SK-N-SH (cell line): ENCODE measurements at regions not wholly inside any gene's neighbourhood (a gene's known extent, or its start where the extent isn't known, plus 50 kb on each side); places are given as distances from the start of the nearest gene placed in this dataset.

Source experiments
- CTCF ChIA-PET: fragments of 300-600, 350-600 bp; formaldehyde crosslinking; extraction: SDS; loops from one replicate; lab custom pipeline; 2021; lab: Yijun Ruan, JAX
- POLR2A ChIA-PET: fragments of 350-600 bp; sonication (Branson Sonifier 250); formaldehyde crosslinking; extraction: SDS; loops from one replicate; lab custom pipeline; 2020; ENCODE audit warnings: antibody characterized with exemption, inconsistent platforms; lab: Yijun Ruan, JAX
- DNase-seq: peaks from one replicate; pipeline ENCODE4 v3.0.0; 2012
- H2AFZ ChIP-seq: fragments of 200-600 bp; sonication (generic); 2 replicates; pipeline ENCODE4 v1.8.1; 2016; ENCODE audit warnings: antibody characterized with exemption, mild to moderate bottlenecking, low read depth
- H3F3A ChIP-seq: fragments of 200-600 bp; sonication (generic); replicated peaks from 2 replicates; pipeline ENCODE3; 2016; ENCODE audit warnings: antibody characterized with exemption, mild to moderate bottlenecking; ENCODE audit not compliant: insufficient read depth
- H3K27ac ChIP-seq, 2 experiments: fragments of 200-500 bp in 1 of 2; fragments of 200-600 bp in 1 of 2; sonication (Bioruptor generic) in 1 of 2; sonication (generic), shearing (Covaris generic) in 1 of 2; 2 replicates each; pipeline versions ENCODE4 v1.5.1 to v1.6.1; 2014 to 2016; ENCODE audit warnings: low read depth in 2 of 2, inconsistent platforms in 1 of 2, low read length in 1 of 2, mild to moderate bottlenecking in 1 of 2, mixed read lengths in 1 of 2
- H3K27me3 ChIP-seq: fragments of 200-600 bp; sonication (generic), shearing (Covaris generic); 2 replicates; pipeline ENCODE4 v1.6.1; 2016; ENCODE audit warnings: mixed run types; ENCODE audit not compliant: insufficient read depth
- H3K36me3 ChIP-seq, 2 experiments: fragments of 200-500 bp in 1 of 2; fragments of 200-600 bp in 1 of 2; sonication (Bioruptor generic) in 1 of 2; sonication (generic) in 1 of 2; replicated peaks in 1 of 2; 2 replicates each; pipeline versions ENCODE3 to v1.5.1; 2014 to 2016; ENCODE audit warnings: low read length in 1 of 2, mild to moderate bottlenecking in 1 of 2; ENCODE audit not compliant: insufficient read depth in 2 of 2, control insufficient read depth in 1 of 2
- H3K4me1 ChIP-seq, 2 experiments: fragments of 200-500 bp in 1 of 2; fragments of 200-600 bp in 1 of 2; sonication (Bioruptor generic) in 1 of 2; sonication (generic), shearing (Covaris generic) in 1 of 2; 2 replicates each; pipeline versions ENCODE4 v1.5.1 to v1.6.1; 2014 to 2016; ENCODE audit warnings: low read depth in 1 of 2, low read length in 1 of 2, mixed run types in 1 of 2; ENCODE audit not compliant: insufficient read depth in 2 of 2, control insufficient read depth in 1 of 2
- H3K4me2 ChIP-seq: fragments of 200-600 bp; sonication (generic), shearing (Covaris generic); 2 replicates; pipeline ENCODE4 v1.6.1; 2017; ENCODE audit warnings: mixed run types
- H3K4me3 ChIP-seq, 2 experiments: fragments of 200-500 bp in 1 of 2; fragments of 200-600 bp in 1 of 2; sonication (Bioruptor generic) in 1 of 2; sonication (generic), shearing (Covaris generic) in 1 of 2; 2 replicates each; pipeline versions ENCODE4 v1.5.1 to v1.8.1; 2014 to 2016; ENCODE audit warnings: low read depth in 2 of 2, inconsistent platforms in 1 of 2, low read length in 1 of 2, mild to moderate bottlenecking in 1 of 2, mixed read lengths in 1 of 2, moderate library complexity in 1 of 2
- H3K79me2 ChIP-seq: fragments of 200-600 bp; sonication (generic); 2 replicates; pipeline ENCODE4 v1.8.1; 2017; ENCODE audit warnings: mild to moderate bottlenecking; ENCODE audit not compliant: insufficient read depth
- H3K9ac ChIP-seq: fragments of 200-600 bp; sonication (generic); 2 replicates; pipeline ENCODE4 v1.6.1; 2017; ENCODE audit warnings: mixed run types
- H3K9me2 ChIP-seq: fragments of 200-600 bp; sonication (generic); 2 replicates; pipeline ENCODE4 v1.6.1; 2017; ENCODE audit warnings: mixed run types
- H3K9me3 ChIP-seq: fragments of 200-600 bp; sonication (generic); 2 replicates; pipeline ENCODE4 v1.6.1; 2017; ENCODE audit warnings: mixed run types, mild to moderate bottlenecking, moderate library complexity
- H4K20me1 ChIP-seq: fragments of 200-600 bp; sonication (generic); 2 replicates; pipeline ENCODE4 v1.6.1; 2017; ENCODE audit warnings: mild to moderate bottlenecking, mixed run types; ENCODE audit not compliant: insufficient read depth
- CHD2 ChIP-seq: fragments of 150-350 bp; IDR thresholded peaks from 2 replicates; pipeline ENCODE4 v1.6.1; 2018; ENCODE audit warnings: low read length; ENCODE audit not compliant: partially characterized antibody
- ELF1 ChIP-seq: IDR thresholded peaks from 2 replicates; pipeline ENCODE4 v1.4.0; 2012
- EZH2phosphoT487 ChIP-seq: fragments of 200-600 bp; sonication (generic); IDR thresholded peaks from 2 replicates; pipeline ENCODE4 v1.6.1; 2017; ENCODE audit warnings: low read depth, mixed run types, mild to moderate bottlenecking, antibody characterized with exemption, moderate library complexity, borderline replicate concordance
- FOSL2 ChIP-seq: IDR thresholded peaks from 2 replicates; pipeline ENCODE4 v1.4.0; 2012; ENCODE audit warnings: low read depth, mild to moderate bottlenecking, moderate library complexity, borderline replicate concordance
- FOXJ3 ChIP-seq: sonication (generic); formaldehyde crosslinking; IDR thresholded peaks from 2 replicates; pipeline ENCODE4 v1.5.1; 2020; ENCODE audit warnings: mild to moderate bottlenecking, missing genetic modification reagents
- FOXM1 ChIP-seq: IDR thresholded peaks from 2 replicates; pipeline ENCODE4 v1.4.0; 2012; ENCODE audit warnings: low read depth, mild to moderate bottlenecking
- GABPA ChIP-seq: IDR thresholded peaks from 2 replicates; pipeline ENCODE4 v1.4.0; 2012; ENCODE audit warnings: low read depth, mild to moderate bottlenecking
- GATA2 ChIP-seq: sonication (generic); formaldehyde crosslinking; IDR thresholded peaks from 2 replicates; pipeline ENCODE4 v1.5.0; 2020; ENCODE audit warnings: mild to moderate bottlenecking, missing genetic modification reagents
- JUND ChIP-seq: IDR thresholded peaks from 2 replicates; pipeline ENCODE4 v1.4.0; 2012
- MEF2A ChIP-seq: IDR thresholded peaks from 2 replicates; pipeline ENCODE4 v1.4.0; 2012; ENCODE audit warnings: low read depth, borderline replicate concordance
- NFIC ChIP-seq: IDR thresholded peaks from 2 replicates; pipeline ENCODE4 v1.4.0; 2012; ENCODE audit warnings: borderline replicate concordance
- POLR2AphosphoS5 ChIP-seq: IDR thresholded peaks from 2 replicates; pipeline ENCODE4 v1.6.1; 2012; ENCODE audit warnings: low read depth, low read length
- RCOR1 ChIP-seq: fragments of 150-350 bp; IDR thresholded peaks from 2 replicates; pipeline ENCODE4 v1.6.1; 2017; ENCODE audit warnings: antibody characterized with exemption, low read length
- RXRA ChIP-seq: IDR thresholded peaks from 2 replicates; pipeline ENCODE4 v1.4.0; 2012; ENCODE audit warnings: low read depth, mild to moderate bottlenecking, borderline replicate concordance
- SMC3 ChIP-seq: IDR thresholded peaks from 2 replicates; pipeline ENCODE4 v1.6.1; 2012; ENCODE audit warnings: low read depth, low read length, improper control_type of control experiment
- YY1 ChIP-seq: IDR thresholded peaks from 2 replicates; pipeline ENCODE4 v1.4.0; 2012; ENCODE audit warnings: low read depth, mild to moderate bottlenecking
- TF ChIP-seq, protein P1 (sequence below): fragments of 150-350 bp; IDR thresholded peaks from 2 replicates; pipeline ENCODE4 v1.6.1; 2017; ENCODE audit warnings: antibody characterized with exemption, low read length, low read depth, borderline replicate concordance
- TF ChIP-seq, protein P2 (sequence below): fragments of 200-600 bp; sonication (generic); IDR thresholded peaks from 2 replicates; pipeline ENCODE4 v1.6.1; 2017; ENCODE audit warnings: antibody characterized with exemption, mild to moderate bottlenecking, moderate library complexity
- TF ChIP-seq, protein P3 (sequence below): IDR thresholded peaks from 2 replicates; pipeline ENCODE4; 2012
- TF ChIP-seq, protein P4 (sequence below): fragments of 150-350 bp; IDR thresholded peaks from 2 replicates; pipeline ENCODE4 v1.6.1; 2016; ENCODE audit warnings: mild to moderate bottlenecking, low read depth, low read length

DNA sequence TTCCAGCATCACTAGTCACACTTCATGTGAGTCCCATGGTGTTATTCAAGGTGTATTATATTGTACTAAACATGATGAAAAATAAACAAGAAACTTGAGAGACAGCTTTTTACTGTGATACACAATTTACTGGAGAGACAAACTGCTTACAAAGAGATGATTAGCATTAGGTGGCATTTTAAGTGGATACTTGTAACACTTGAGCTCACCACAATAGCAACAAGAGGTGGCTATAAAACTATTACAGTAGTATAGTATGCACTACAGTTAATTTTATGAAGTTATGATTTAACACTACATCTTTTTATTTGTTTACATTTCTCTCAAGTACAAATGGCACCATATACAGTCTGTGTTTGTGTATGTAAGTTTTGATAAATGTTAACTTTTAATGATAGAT, 246.6 kb downstream of the PARM1 start:
- no peak overlapping the region for H3K4me2 ChIP-seq
- no peaks in the 10 kb centered on the region for H3F3A ChIP-seq
- ChIA-PET POLR2A (no interaction called here), CTCF (no interaction called here)
- H4K20me1 ChIP-seq: no peaks in the 10 kb centered on the region
- H3K9ac ChIP-seq: no peak overlapping the region
- H3K27me3 ChIP-seq: no peaks in the 10 kb centered on the region
- no peak overlapping the region for H3K4me3 ChIP-seq
- no peaks in the 10 kb centered on the region for H3K36me3 ChIP-seq
- H3K9me3 ChIP-seq: no peaks in the 10 kb centered on the region
- H3K9me2 ChIP-seq: no peaks in the 10 kb centered on the region
- no peaks in the 10 kb centered on the region for H3K4me1 ChIP-seq
- H3K27ac ChIP-seq: no peak overlapping the region
- H2AFZ ChIP-seq: no peak overlapping the region
- no peaks in the 10 kb centered on the region for H3K79me2 ChIP-seq
- no peak for TF ChIP-seq ELF1
- TF ChIP-seq NFIC: no peak
- no peak for TF ChIP-seq MEF2A
- no peak for DNase-seq

DNA sequence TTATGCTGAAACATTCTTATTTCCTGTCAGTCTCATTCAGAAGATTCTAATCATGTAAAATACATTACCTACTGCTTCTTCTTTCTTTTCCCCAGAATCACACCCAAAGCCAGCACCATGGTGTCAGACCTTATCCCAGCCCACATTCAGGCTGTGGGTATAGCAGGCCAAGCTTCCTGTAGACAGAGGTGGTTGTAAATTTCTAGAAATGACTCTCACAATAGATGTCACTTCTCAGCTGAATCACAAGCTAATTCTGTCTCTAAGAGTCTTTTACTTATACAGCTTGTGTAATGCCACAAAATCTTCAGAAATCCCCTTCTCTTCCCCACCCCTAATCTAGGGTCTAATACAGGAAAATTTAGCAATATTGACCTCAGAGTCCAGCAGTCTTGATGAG, 239.6 kb downstream of the PARM1 start:
- Histone ChIP-seq H2AFZ (no peak overlapping the region), H3K36me3 (no peaks in the 10 kb centered on the region), H3K9ac (no peak overlapping the region), H3K4me1 (no peaks in the 10 kb centered on the region), H3K27ac (no peak overlapping the region), H4K20me1 (no peaks in the 10 kb centered on the region), H3K79me2 (no peaks in the 10 kb centered on the region), H3K4me2 (no peak overlapping the region), H3K9me3 (no peaks in the 10 kb centered on the region), H3K9me2 (no peaks in the 10 kb centered on the region), H3K27me3 (no peaks in the 10 kb centered on the region), H3F3A (no peaks in the 10 kb centered on the region), H3K4me3 (no peak overlapping the region)
- CTCF ChIA-PET: no interaction called here
- DNase-seq: no peak
- no peak for TF ChIP-seq YY1
- TF ChIP-seq SMC3: no peak
- no peak for TF ChIP-seq RCOR1
- TF ChIP-seq, protein P1, sequence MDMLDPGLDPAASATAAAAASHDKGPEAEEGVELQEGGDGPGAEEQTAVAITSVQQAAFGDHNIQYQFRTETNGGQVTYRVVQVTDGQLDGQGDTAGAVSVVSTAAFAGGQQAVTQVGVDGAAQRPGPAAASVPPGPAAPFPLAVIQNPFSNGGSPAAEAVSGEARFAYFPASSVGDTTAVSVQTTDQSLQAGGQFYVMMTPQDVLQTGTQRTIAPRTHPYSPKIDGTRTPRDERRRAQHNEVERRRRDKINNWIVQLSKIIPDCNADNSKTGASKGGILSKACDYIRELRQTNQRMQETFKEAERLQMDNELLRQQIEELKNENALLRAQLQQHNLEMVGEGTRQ: no peak
- TF ChIP-seq FOXM1: no peak
- TF ChIP-seq FOSL2: no peak
- no peak for TF ChIP-seq FOXJ3 (CRISPR knock-in tag)
- no peak for TF ChIP-seq CHD2
- no peak for TF ChIP-seq GATA2 (CRISPR knock-in tag)
- TF ChIP-seq, protein P2, sequence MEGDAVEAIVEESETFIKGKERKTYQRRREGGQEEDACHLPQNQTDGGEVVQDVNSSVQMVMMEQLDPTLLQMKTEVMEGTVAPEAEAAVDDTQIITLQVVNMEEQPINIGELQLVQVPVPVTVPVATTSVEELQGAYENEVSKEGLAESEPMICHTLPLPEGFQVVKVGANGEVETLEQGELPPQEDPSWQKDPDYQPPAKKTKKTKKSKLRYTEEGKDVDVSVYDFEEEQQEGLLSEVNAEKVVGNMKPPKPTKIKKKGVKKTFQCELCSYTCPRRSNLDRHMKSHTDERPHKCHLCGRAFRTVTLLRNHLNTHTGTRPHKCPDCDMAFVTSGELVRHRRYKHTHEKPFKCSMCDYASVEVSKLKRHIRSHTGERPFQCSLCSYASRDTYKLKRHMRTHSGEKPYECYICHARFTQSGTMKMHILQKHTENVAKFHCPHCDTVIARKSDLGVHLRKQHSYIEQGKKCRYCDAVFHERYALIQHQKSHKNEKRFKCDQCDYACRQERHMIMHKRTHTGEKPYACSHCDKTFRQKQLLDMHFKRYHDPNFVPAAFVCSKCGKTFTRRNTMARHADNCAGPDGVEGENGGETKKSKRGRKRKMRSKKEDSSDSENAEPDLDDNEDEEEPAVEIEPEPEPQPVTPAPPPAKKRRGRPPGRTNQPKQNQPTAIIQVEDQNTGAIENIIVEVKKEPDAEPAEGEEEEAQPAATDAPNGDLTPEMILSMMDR: no peak
- TF ChIP-seq JUND: no peak
- TF ChIP-seq EZH2phosphoT487: no peak
- TF ChIP-seq, protein P3, sequence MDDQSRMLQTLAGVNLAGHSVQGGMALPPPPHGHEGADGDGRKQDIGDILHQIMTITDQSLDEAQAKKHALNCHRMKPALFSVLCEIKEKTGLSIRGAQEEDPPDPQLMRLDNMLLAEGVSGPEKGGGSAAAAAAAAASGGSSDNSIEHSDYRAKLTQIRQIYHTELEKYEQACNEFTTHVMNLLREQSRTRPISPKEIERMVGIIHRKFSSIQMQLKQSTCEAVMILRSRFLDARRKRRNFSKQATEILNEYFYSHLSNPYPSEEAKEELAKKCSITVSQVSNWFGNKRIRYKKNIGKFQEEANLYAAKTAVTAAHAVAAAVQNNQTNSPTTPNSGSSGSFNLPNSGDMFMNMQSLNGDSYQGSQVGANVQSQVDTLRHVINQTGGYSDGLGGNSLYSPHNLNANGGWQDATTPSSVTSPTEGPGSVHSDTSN: no peak
- no peak for TF ChIP-seq GABPA
- no peak for TF ChIP-seq RXRA
- TF ChIP-seq, protein P4, sequence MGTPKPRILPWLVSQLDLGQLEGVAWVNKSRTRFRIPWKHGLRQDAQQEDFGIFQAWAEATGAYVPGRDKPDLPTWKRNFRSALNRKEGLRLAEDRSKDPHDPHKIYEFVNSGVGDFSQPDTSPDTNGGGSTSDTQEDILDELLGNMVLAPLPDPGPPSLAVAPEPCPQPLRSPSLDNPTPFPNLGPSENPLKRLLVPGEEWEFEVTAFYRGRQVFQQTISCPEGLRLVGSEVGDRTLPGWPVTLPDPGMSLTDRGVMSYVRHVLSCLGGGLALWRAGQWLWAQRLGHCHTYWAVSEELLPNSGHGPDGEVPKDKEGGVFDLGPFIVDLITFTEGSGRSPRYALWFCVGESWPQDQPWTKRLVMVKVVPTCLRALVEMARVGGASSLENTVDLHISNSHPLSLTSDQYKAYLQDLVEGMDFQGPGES: no peak
- no peak for TF ChIP-seq MEF2A
- no peak for TF ChIP-seq POLR2AphosphoS5
- TF ChIP-seq ELF1: no peak
- POLR2A ChIA-PET: no interaction called here
